ENCODE measurements at regions not wholly inside any gene's neighbourhood (a gene's known extent, or its start where the extent isn't known, plus 50 kb on each side); places are given as distances from the start of the nearest gene placed in this dataset.

- H3K4me1 ChIP-seq (ENCODE audit: control insufficient read depth in 5 of 5, insufficient read depth in 5 of 5, low read length in 5 of 5): peaks cover 0 to 16% (median 0%) of the 10 kb centered on the region in 5 donors
- no peaks in the 10 kb centered on the region for H3K9me3 ChIP-seq (ENCODE audit: control insufficient read depth in 5 of 5, low read length in 5 of 5)
- H3K4me3 ChIP-seq (ENCODE audit: low read depth in 1 of 5, low read length in 5 of 5): no peak overlapping the region
- H3K36me3 ChIP-seq (ENCODE audit: control insufficient read depth in 5 of 5, insufficient read depth in 5 of 5, low read length in 5 of 5): no peaks in the 10 kb centered on the region
- no peak overlapping the region for H3K9ac ChIP-seq (ENCODE audit: low read length in 5 of 5)
- no peak overlapping the region for H3K27ac ChIP-seq (ENCODE audit: low read depth, low read length)
- H3K27me3 ChIP-seq (ENCODE audit: control insufficient read depth in 5 of 5, insufficient read depth in 4 of 5, low read length in 5 of 5): no peaks in the 10 kb centered on the region
Measured at GRCh38 chr5:67978171-67978570, 237.4 kb upstream of the PIK3R1 start.

- Histone ChIP-seq H3K36me3 (ENCODE audit: control insufficient read depth in 5 of 5, insufficient read depth in 5 of 5, low read length in 5 of 5) (no peaks in the 10 kb centered on the region), H3K9me3 (ENCODE audit: control insufficient read depth in 5 of 5, low read length in 5 of 5) (no peaks in the 10 kb centered on the region), H3K4me1 (ENCODE audit: control insufficient read depth in 5 of 5, insufficient read depth in 5 of 5, low read length in 5 of 5) (peaks cover 0 to 22% (median 9%) of the 10 kb centered on the region in 5 donors), H3K27ac (ENCODE audit: low read depth, low read length) (no peak overlapping the region), H3K4me3 (ENCODE audit: low read depth in 1 of 5, low read length in 5 of 5) (no peak overlapping the region), H3K27me3 (ENCODE audit: control insufficient read depth in 5 of 5, insufficient read depth in 4 of 5, low read length in 5 of 5) (no peaks in the 10 kb centered on the region), H3K9ac (ENCODE audit: low read length in 5 of 5) (no peak overlapping the region)
Measured at GRCh38 chr5:67976891-67977601, 238.5 kb upstream of the PIK3R1 start.

- Histone ChIP-seq H3K36me3 (ENCODE audit: control insufficient read depth in 5 of 5, insufficient read depth in 5 of 5, low read length in 5 of 5) (no peaks in the 10 kb centered on the region), H3K27me3 (ENCODE audit: control insufficient read depth in 5 of 5, insufficient read depth in 4 of 5, low read length in 5 of 5) (no peaks in the 10 kb centered on the region), H3K27ac (ENCODE audit: low read depth, low read length) (no peak overlapping the region), H3K4me3 (ENCODE audit: low read depth in 1 of 5, low read length in 5 of 5) (no peak overlapping the region), H3K9me3 (ENCODE audit: control insufficient read depth in 5 of 5, low read length in 5 of 5) (no peaks in the 10 kb centered on the region), H3K4me1 (ENCODE audit: control insufficient read depth in 5 of 5, insufficient read depth in 5 of 5, low read length in 5 of 5) (peaks cover 0 to 31% (median 17%) of the 10 kb centered on the region in 5 donors), H3K9ac (ENCODE audit: low read length in 5 of 5) (no peak overlapping the region)
Measured at GRCh38 chr5:67976181-67976580, 239.4 kb upstream of the PIK3R1 start.

- Histone ChIP-seq H3K27me3 (ENCODE audit: control insufficient read depth in 5 of 5, insufficient read depth in 4 of 5, low read length in 5 of 5) (no peaks in the 10 kb centered on the region), H3K27ac (ENCODE audit: low read depth, low read length) (no peak overlapping the region), H3K36me3 (ENCODE audit: control insufficient read depth in 5 of 5, insufficient read depth in 5 of 5, low read length in 5 of 5) (no peaks in the 10 kb centered on the region), H3K9ac (ENCODE audit: low read length in 5 of 5) (no peak overlapping the region), H3K4me3 (ENCODE audit: low read depth in 1 of 5, low read length in 5 of 5) (no peak overlapping the region), H3K4me1 (ENCODE audit: control insufficient read depth in 5 of 5, insufficient read depth in 5 of 5, low read length in 5 of 5) (peaks cover 1 to 36% (median 24%) of the 10 kb centered on the region in 5 donors), H3K9me3 (ENCODE audit: control insufficient read depth in 5 of 5, low read length in 5 of 5) (no peaks in the 10 kb centered on the region)
Measured at GRCh38 chr5:67974471-67974870, 241.1 kb upstream of the PIK3R1 start.

GRCh38 chr5:67974054-67974453, 241.5 kb upstream of the PIK3R1 start:
- H3K27me3 ChIP-seq (ENCODE audit: control insufficient read depth in 5 of 5, insufficient read depth in 4 of 5, low read length in 5 of 5): no peaks in the 10 kb centered on the region
- H3K9me3 ChIP-seq (ENCODE audit: control insufficient read depth in 5 of 5, low read length in 5 of 5): no peaks in the 10 kb centered on the region
- peaks cover 1 to 36% (median 24%) of the 10 kb centered on the region in 5 donors for H3K4me1 ChIP-seq (ENCODE audit: control insufficient read depth in 5 of 5, insufficient read depth in 5 of 5, low read length in 5 of 5)
- no peak overlapping the region for H3K9ac ChIP-seq (ENCODE audit: low read length in 5 of 5)
- no peak overlapping the region for H3K27ac ChIP-seq (ENCODE audit: low read depth, low read length)
- no peaks in the 10 kb centered on the region for H3K36me3 ChIP-seq (ENCODE audit: control insufficient read depth in 5 of 5, insufficient read depth in 5 of 5, low read length in 5 of 5)
- H3K4me3 ChIP-seq (ENCODE audit: low read depth in 1 of 5, low read length in 5 of 5): no peak overlapping the region

- no peaks in the 10 kb centered on the region for H3K27me3 ChIP-seq (ENCODE audit: control insufficient read depth in 5 of 5, insufficient read depth in 4 of 5, low read length in 5 of 5)
- H3K9me3 ChIP-seq (ENCODE audit: control insufficient read depth in 5 of 5, low read length in 5 of 5): no peaks in the 10 kb centered on the region
- H3K4me3 ChIP-seq (ENCODE audit: low read depth in 1 of 5, low read length in 5 of 5): no peak overlapping the region
- H3K9ac ChIP-seq (ENCODE audit: low read length in 5 of 5): no peak overlapping the region
- H3K4me1 ChIP-seq (ENCODE audit: control insufficient read depth in 5 of 5, insufficient read depth in 5 of 5, low read length in 5 of 5): peaks cover 1 to 32% (median 24%) of the 10 kb centered on the region in 5 donors
- peak overlapping the region; percentile 42 for H3K27ac ChIP-seq (ENCODE audit: low read depth, low read length)
- no peaks in the 10 kb centered on the region for H3K36me3 ChIP-seq (ENCODE audit: control insufficient read depth in 5 of 5, insufficient read depth in 5 of 5, low read length in 5 of 5)
Measured at GRCh38 chr5:67971971-67972821, 243.4 kb upstream of the PIK3R1 start.

- H3K4me1 ChIP-seq (ENCODE audit: control insufficient read depth in 5 of 5, insufficient read depth in 5 of 5, low read length in 5 of 5): peaks cover 1 to 26% (median 23%) of the 10 kb centered on the region in 5 donors
- H3K9ac ChIP-seq (ENCODE audit: low read length in 5 of 5): peak overlapping the region in 1 of 5 donors; percentile 28
- peak overlapping the region; percentile 42 for H3K27ac ChIP-seq (ENCODE audit: low read depth, low read length)
- H3K9me3 ChIP-seq (ENCODE audit: control insufficient read depth in 5 of 5, low read length in 5 of 5): no peaks in the 10 kb centered on the region
- no peaks in the 10 kb centered on the region for H3K27me3 ChIP-seq (ENCODE audit: control insufficient read depth in 5 of 5, insufficient read depth in 4 of 5, low read length in 5 of 5)
- H3K4me3 ChIP-seq (ENCODE audit: low read depth in 1 of 5, low read length in 5 of 5): peak overlapping the region in 1 of 5 donors; percentile 27
- H3K36me3 ChIP-seq (ENCODE audit: control insufficient read depth in 5 of 5, insufficient read depth in 5 of 5, low read length in 5 of 5): no peaks in the 10 kb centered on the region
Measured at GRCh38 chr5:67971223-67971830, 244.2 kb upstream of the PIK3R1 start.

- Histone ChIP-seq H3K9ac (ENCODE audit: low read length in 5 of 5) (no peak overlapping the region), H3K27ac (ENCODE audit: low read depth, low read length) (no peak overlapping the region), H3K4me3 (ENCODE audit: low read depth in 1 of 5, low read length in 5 of 5) (no peak overlapping the region), H3K27me3 (ENCODE audit: control insufficient read depth in 5 of 5, insufficient read depth in 4 of 5, low read length in 5 of 5) (no peaks in the 10 kb centered on the region), H3K36me3 (ENCODE audit: control insufficient read depth in 5 of 5, insufficient read depth in 5 of 5, low read length in 5 of 5) (no peaks in the 10 kb centered on the region), H3K9me3 (ENCODE audit: control insufficient read depth in 5 of 5, low read length in 5 of 5) (no peaks in the 10 kb centered on the region), H3K4me1 (ENCODE audit: control insufficient read depth in 5 of 5, insufficient read depth in 5 of 5, low read length in 5 of 5) (peaks cover 1 to 26% (median 23%) of the 10 kb centered on the region in 5 donors)
Measured at GRCh38 chr5:67969631-67970030, 245.9 kb upstream of the PIK3R1 start.

- Histone ChIP-seq H3K4me1 (ENCODE audit: control insufficient read depth in 5 of 5, insufficient read depth in 5 of 5, low read length in 5 of 5) (peaks cover 1 to 26% (median 23%) of the 10 kb centered on the region in 5 donors), H3K4me3 (ENCODE audit: low read depth in 1 of 5, low read length in 5 of 5) (no peak overlapping the region), H3K36me3 (ENCODE audit: control insufficient read depth in 5 of 5, insufficient read depth in 5 of 5, low read length in 5 of 5) (no peaks in the 10 kb centered on the region), H3K9ac (ENCODE audit: low read length in 5 of 5) (no peak overlapping the region), H3K9me3 (ENCODE audit: control insufficient read depth in 5 of 5, low read length in 5 of 5) (no peaks in the 10 kb centered on the region), H3K27ac (ENCODE audit: low read depth, low read length) (no peak overlapping the region), H3K27me3 (ENCODE audit: control insufficient read depth in 5 of 5, insufficient read depth in 4 of 5, low read length in 5 of 5) (no peaks in the 10 kb centered on the region)
Measured at GRCh38 chr5:67969176-67969575, 246.4 kb upstream of the PIK3R1 start.

GRCh38 chr5:67966712-67967111, 248.8 kb upstream of the PIK3R1 start:
- Histone ChIP-seq H3K4me3 (ENCODE audit: low read depth in 1 of 5, low read length in 5 of 5) (no peak overlapping the region), H3K9ac (ENCODE audit: low read length in 5 of 5) (no peak overlapping the region), H3K4me1 (ENCODE audit: control insufficient read depth in 5 of 5, insufficient read depth in 5 of 5, low read length in 5 of 5) (peaks cover 1 to 17% (median 11%) of the 10 kb centered on the region in 5 donors), H3K27me3 (ENCODE audit: control insufficient read depth in 5 of 5, insufficient read depth in 4 of 5, low read length in 5 of 5) (no peaks in the 10 kb centered on the region), H3K27ac (ENCODE audit: low read depth, low read length) (no peak overlapping the region), H3K36me3 (ENCODE audit: control insufficient read depth in 5 of 5, insufficient read depth in 5 of 5, low read length in 5 of 5) (no peaks in the 10 kb centered on the region), H3K9me3 (ENCODE audit: control insufficient read depth in 5 of 5, low read length in 5 of 5) (no peaks in the 10 kb centered on the region)

Data from subcutaneous abdominal adipose tissue (tissue), 5 donors.